Keratinocyte (primary cell): ENCODE measurements at regions not wholly inside any gene's neighbourhood (a gene's known extent, or its start where the extent isn't known, plus 50 kb on each side); places are given as distances from the start of the nearest gene placed in this dataset.
A peak's percentile ranks its signal among the peaks of the same experiment; 100 is the strongest.

Experiments used
- DNase-seq: peaks from one replicate; pipeline ENCODE4 v3.0.0-alpha.2; 2011; ENCODE audit warnings: low read depth, missing footprints, low spot score
- FAIRE-seq: peaks from 2 replicates; lab custom pipeline; 2011; peaks lifted over from hg19 to GRCh38; lab: Jason Lieb, UNC
- H2AFZ ChIP-seq: 2 replicates; pipeline ENCODE4 v1.6.0; 2012; ENCODE audit warnings: low read length, control low read depth, inconsistent platforms; ENCODE audit not compliant: control insufficient read depth
- H3K27ac ChIP-seq: 2 replicates; pipeline ENCODE4 v1.5.1; 2011; ENCODE audit warnings: low read length; ENCODE audit not compliant: control insufficient read depth, insufficient read depth
- H3K27me3 ChIP-seq: 3 replicates; pipeline ENCODE4 v1.6.0; 2011; ENCODE audit warnings: low read length; ENCODE audit not compliant: control insufficient read depth, insufficient read depth; ENCODE audit errors: extremely low read depth
- H3K36me3 ChIP-seq, 2 experiments: 2 replicates in 1 of 2; 3 replicates in 1 of 2; pipeline ENCODE4 v1.5.1; 2011; ENCODE audit warnings: low read length in 2 of 2, mild to moderate bottlenecking in 1 of 2; ENCODE audit not compliant: control insufficient read depth in 2 of 2, insufficient read depth in 2 of 2; ENCODE audit errors: extremely low read depth in 1 of 2
- H3K4me1 ChIP-seq: 3 replicates; pipeline ENCODE4 v1.5.1; 2011; ENCODE audit warnings: low read length; ENCODE audit not compliant: control insufficient read depth, insufficient read depth; ENCODE audit errors: extremely low read depth
- H3K4me2 ChIP-seq: 3 replicates; pipeline ENCODE4 v1.6.0; 2011; ENCODE audit warnings: low read depth, low read length; ENCODE audit not compliant: control insufficient read depth, insufficient read depth; ENCODE audit errors: extremely low read depth
- H3K4me3 ChIP-seq, 3 experiments: fragments of 200-600 bp in 1 of 3; sonication (generic) in 1 of 3; 2 replicates in 2 of 3; 3 replicates in 1 of 3; pipeline ENCODE4 v1.5.1; 2011 to 2016; ENCODE audit warnings: low read length in 3 of 3, mild to moderate bottlenecking in 3 of 3, control low read depth in 2 of 3, inconsistent platforms in 1 of 3, low read depth in 1 of 3, mixed read lengths in 1 of 3, mixed run types in 1 of 3, moderate library complexity in 1 of 3; ENCODE audit not compliant: control insufficient read depth in 2 of 3, insufficient read depth in 2 of 3; ENCODE audit errors: extremely low read depth in 1 of 3
- H3K79me2 ChIP-seq: 2 replicates; pipeline ENCODE4 v1.6.0; 2012; ENCODE audit warnings: low read length; ENCODE audit not compliant: control insufficient read depth, insufficient read depth
- H3K9ac ChIP-seq: 3 replicates; pipeline ENCODE4 v1.6.0; 2011; ENCODE audit warnings: low read length; ENCODE audit not compliant: control insufficient read depth, insufficient read depth; ENCODE audit errors: extremely low read depth
- H3K9me1 ChIP-seq: 3 replicates; pipeline ENCODE4 v1.6.0; 2011; ENCODE audit warnings: low read length; ENCODE audit not compliant: control insufficient read depth, insufficient read depth; ENCODE audit errors: extremely low read depth
- H3K9me3 ChIP-seq: 2 replicates; pipeline ENCODE4 v1.5.1; 2012; ENCODE audit warnings: low read depth, low read length; ENCODE audit not compliant: control insufficient read depth
- H4K20me1 ChIP-seq: 3 replicates; pipeline ENCODE4 v1.6.0; 2011; ENCODE audit warnings: low read length; ENCODE audit not compliant: control insufficient read depth, insufficient read depth; ENCODE audit errors: extremely low read depth
- EZH2 ChIP-seq: IDR thresholded peaks from one replicate; pipeline ENCODE4 v1.6.1; 2012; ENCODE audit warnings: inconsistent platforms, mild to moderate bottlenecking, low read length, moderate library complexity
- dilution Hi-C: fragments of 300-500 bp; cut with MboI; formaldehyde crosslinking; loops from one replicate; pipeline ENCODE4 v1.7.0; 2020; ENCODE audit warnings: low sequenced_read_pairs; ENCODE audit not compliant: extremely low pct_ligation_motif_present
- TF ChIP-seq, protein P1 (sequence below), 3 experiments: IDR thresholded peaks in 1 of 3; conservative IDR thresholded peaks in 1 of 3; optimal IDR thresholded peaks in 1 of 3; 2 replicates in 2 of 3; 3 replicates in 1 of 3; pipeline versions ENCODE3 to v1.5.1; 2011; ENCODE audit warnings: low read length in 3 of 3, mild to moderate bottlenecking in 3 of 3, moderate library complexity in 2 of 3, control low read depth in 1 of 3, inconsistent platforms in 1 of 3; ENCODE audit not compliant: insufficient read depth in 2 of 3; ENCODE audit errors: extremely low read depth in 1 of 3

- H3K4me1 ChIP-seq, result peaks cover 39% of the 10 kb centered on the region
- TF ChIP-seq, protein P1, sequence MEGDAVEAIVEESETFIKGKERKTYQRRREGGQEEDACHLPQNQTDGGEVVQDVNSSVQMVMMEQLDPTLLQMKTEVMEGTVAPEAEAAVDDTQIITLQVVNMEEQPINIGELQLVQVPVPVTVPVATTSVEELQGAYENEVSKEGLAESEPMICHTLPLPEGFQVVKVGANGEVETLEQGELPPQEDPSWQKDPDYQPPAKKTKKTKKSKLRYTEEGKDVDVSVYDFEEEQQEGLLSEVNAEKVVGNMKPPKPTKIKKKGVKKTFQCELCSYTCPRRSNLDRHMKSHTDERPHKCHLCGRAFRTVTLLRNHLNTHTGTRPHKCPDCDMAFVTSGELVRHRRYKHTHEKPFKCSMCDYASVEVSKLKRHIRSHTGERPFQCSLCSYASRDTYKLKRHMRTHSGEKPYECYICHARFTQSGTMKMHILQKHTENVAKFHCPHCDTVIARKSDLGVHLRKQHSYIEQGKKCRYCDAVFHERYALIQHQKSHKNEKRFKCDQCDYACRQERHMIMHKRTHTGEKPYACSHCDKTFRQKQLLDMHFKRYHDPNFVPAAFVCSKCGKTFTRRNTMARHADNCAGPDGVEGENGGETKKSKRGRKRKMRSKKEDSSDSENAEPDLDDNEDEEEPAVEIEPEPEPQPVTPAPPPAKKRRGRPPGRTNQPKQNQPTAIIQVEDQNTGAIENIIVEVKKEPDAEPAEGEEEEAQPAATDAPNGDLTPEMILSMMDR (optimal IDR thresholded peaks at IDR 0.05 in 1 of 3, IDR thresholded peaks at IDR 0.05 in 1 of 3, conservative IDR thresholded peaks at IDR 0.05 in 1 of 3; ENCODE audit: extremely low read depth in 1 of 3, insufficient read depth in 2 of 3, low read length in 3 of 3), result no peak
- no peak for TF ChIP-seq EZH2
- H3K27ac ChIP-seq, result peak overlapping the region; percentile 96
- no peaks in the 10 kb centered on the region for H3K9me1 ChIP-seq
- H3K4me3 ChIP-seq, result peak overlapping the region in 2 of 3 experiments; percentile 16 to 53
- no peak for DNase-seq
- dilution Hi-C loops, result no loop called here
- H2AFZ ChIP-seq, result peak overlapping the region; percentile 86
- H3K27me3 ChIP-seq, result no peaks in the 10 kb centered on the region
- no peaks in the 10 kb centered on the region for H3K79me2 ChIP-seq
- peak overlapping the region; percentile 62 for H3K9ac ChIP-seq
- FAIRE-seq, result peak; percentile 69
- H3K9me3 ChIP-seq, result peaks cover 2% of the 10 kb centered on the region
- H3K36me3 ChIP-seq, result no peaks in the 10 kb centered on the region
- H3K4me2 ChIP-seq, result peak overlapping the region; percentile 65
- H4K20me1 ChIP-seq, result no peaks in the 10 kb centered on the region
Measured at GRCh38 chr1:224497714-224498573, 63.3 kb upstream of the WDR26 start.

DNA sequence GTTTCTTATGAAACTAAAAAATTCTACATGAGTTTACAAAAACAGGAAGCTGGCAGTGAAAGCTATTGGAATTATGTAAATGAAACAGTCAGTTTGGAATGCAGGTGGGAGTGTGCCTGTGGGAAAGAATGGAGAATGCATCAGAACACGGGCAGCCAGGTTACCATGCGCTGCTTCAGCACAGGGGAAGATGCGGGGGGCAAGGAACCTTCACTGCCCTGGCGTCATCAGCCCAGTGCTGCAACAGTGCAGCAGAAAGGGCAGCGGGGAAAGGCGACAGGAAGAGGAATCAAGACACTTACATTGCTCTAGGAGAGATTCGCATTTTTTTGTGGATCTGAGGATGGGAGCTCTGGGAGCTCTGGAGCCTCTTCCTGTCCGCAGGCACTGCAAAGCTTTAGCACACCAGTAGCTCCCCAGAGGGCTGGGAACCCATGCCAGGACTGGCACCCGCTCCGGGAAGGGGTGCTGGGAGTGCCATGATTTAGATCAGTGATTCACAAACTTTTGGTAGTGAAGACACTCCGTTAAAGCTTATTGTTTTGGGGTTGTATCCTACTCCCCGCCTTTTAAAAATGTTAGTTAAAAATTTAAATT lies 64.1 kb upstream of the WDR26 start:
- DNase-seq (no peak), FAIRE-seq (peak; percentile 75)
- peak overlapping the region; percentile 15 to 53 (median 16) for H3K4me3 ChIP-seq
- H3K27me3 ChIP-seq, result no peaks in the 10 kb centered on the region
- H3K9me1 ChIP-seq, result no peaks in the 10 kb centered on the region
- no peaks in the 10 kb centered on the region for H4K20me1 ChIP-seq
- peak overlapping the region; percentile 62 for H3K9ac ChIP-seq
- dilution Hi-C loops, result no loop called here
- no peaks in the 10 kb centered on the region for H3K79me2 ChIP-seq
- H3K9me3 ChIP-seq, result peaks cover 2% of the 10 kb centered on the region
- no peaks in the 10 kb centered on the region for H3K36me3 ChIP-seq
- no peak for TF ChIP-seq EZH2
- TF ChIP-seq, protein P1 (optimal IDR thresholded peaks at IDR 0.05 in 1 of 3, IDR thresholded peaks at IDR 0.05 in 1 of 3, conservative IDR thresholded peaks at IDR 0.05 in 1 of 3; ENCODE audit: extremely low read depth in 1 of 3, insufficient read depth in 2 of 3, low read length in 3 of 3), result no peak
- H3K4me1 ChIP-seq, result peaks cover 46% of the 10 kb centered on the region
- peak overlapping the region; percentile 78 for H2AFZ ChIP-seq
- peak overlapping the region; percentile 65 for H3K4me2 ChIP-seq
- peak overlapping the region; percentile 96 for H3K27ac ChIP-seq
